ENCODE measurements at regions not wholly inside any gene's neighbourhood (a gene's known extent, or its start where the extent isn't known, plus 50 kb on each side); places are given as distances from the start of the nearest gene placed in this dataset.

- DNase-seq (ENCODE audit: low read depth) = no peak
Observed at GRCh38 chr11:119810478-119811232, 81.7 kb upstream of the NECTIN1 start.

- no peak for DNase-seq (ENCODE audit: low read depth)
Observed at GRCh38 chr11:119809346-119809745, 80.3 kb upstream of the NECTIN1 start.

DNA sequence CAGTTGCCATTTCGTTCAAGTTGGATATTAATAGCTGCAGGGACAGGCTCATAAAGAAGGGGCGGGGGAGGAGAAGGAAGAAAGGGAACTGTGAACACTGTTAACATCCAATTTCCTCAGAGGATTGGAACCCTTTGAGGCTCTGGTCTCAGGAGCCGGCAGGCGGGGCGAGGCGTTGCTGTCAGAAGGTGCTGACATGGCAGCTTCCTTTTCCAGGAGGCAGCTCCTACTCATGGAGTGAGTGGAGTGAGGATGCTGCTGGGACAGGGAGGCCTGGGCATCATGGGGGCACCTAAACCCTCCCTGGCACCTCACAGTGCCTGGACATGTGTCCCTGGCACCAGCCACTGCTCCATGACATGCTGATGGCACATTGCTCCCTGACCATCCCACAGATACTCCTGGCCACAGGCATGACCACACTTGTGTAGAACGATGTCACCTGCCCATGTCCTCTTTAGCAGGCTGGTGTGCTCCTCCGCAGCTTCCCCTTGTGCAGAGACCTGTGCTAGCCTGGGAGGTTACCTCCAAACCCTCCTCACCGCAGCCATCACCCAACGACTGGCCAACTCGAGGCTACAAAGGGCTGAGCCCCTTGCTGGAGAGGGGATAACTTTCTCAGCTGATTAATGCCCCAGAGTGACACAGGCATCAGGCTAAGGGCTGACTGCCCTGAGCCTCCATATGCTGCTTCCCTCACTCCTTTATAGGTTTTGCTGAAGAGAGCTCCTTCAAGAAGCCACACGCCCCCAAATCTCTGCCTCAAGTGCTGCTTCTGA is 79.6 kb upstream of the NECTIN1 start:
- no peak for DNase-seq (ENCODE audit: low read depth)

GRCh38 chr11:119807841-119808240 is 78.8 kb upstream of the NECTIN1 start:
- DNase-seq (ENCODE audit: low read depth) = no peak

DNA sequence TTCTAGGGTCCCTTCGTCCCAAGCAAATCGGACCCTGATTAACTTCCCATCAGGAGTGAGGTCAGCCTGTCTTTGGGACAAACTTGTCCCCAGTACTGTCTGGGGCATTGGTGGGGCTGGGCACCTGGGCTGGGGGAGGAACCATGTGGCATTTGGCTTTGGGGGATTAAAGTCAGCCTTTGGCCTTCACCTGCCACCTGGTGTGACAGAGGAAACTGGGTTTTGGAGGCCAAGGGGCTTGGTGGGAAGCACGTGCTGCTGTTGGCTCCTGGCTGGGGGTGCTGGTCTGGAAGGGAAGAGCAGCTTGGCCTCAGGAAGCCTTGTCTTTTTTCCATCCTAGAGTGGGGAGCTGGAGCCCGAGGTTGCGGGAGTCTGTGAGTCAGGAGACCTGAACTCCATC is 78.4 kb upstream of the NECTIN1 start:
- DNase-seq (ENCODE audit: low read depth) = no peak

- no peak for DNase-seq (ENCODE audit: low read depth)
Observed at GRCh38 chr11:119806064-119806915, 77.3 kb upstream of the NECTIN1 start.

- DNase-seq (ENCODE audit: low read depth) = no peak
Observed at GRCh38 chr11:119805663-119806062, 76.7 kb upstream of the NECTIN1 start.

- no peak for DNase-seq (ENCODE audit: low read depth)
Observed at GRCh38 chr11:119804698-119805097, 75.7 kb upstream of the NECTIN1 start.

DNA sequence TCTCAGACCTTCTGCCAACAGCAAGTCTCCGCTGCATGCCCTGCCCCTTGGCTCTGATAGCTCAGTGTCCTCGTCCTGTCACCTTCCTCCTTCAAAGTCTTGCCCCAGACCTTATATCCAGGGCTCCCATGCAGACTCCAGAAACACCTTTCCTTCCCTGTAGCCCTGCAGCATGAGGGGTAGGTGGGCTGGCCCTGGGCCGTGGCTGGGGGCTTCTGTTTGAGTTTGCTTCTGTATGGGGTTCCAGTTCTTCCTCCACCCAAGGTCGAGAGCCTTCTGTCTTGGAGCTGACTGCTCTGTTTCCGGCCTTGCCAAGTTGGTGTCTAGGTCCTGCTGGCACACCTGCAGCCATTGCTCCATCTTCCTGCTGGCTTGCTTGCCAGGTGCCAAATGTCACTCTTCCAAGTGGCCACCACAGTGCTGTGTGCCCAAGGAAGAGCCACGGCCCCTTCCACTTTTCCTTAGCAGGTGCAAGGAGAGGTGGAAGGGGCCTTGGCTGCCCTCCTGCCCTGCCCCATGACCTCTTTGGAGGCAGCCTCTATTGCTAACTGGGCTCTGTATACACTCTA is 74.8 kb upstream of the NECTIN1 start:
- no peak for DNase-seq (ENCODE audit: low read depth)

GRCh38 chr11:119803139-119803538 is 74.1 kb upstream of the NECTIN1 start:
- DNase-seq (ENCODE audit: low read depth) = no peak

DNA sequence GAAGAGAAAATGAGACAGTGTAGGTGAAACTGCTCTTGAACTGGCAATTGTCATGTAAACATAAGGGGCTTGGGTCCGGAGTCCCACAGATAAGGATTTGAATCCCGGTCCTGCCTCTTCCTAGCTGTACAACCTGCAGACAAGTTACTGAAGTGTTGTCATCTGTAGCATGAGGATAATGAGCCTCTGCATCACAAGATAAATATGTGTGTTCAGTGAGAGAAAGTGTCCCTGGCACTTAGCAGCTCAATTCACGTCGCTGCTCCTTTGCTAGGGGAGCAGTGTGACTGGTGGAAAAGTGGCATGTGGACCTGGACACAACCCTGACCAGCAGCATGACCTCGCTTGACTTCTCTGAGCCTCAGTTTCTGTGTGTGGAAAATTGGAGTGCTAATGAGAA is 73.7 kb upstream of the NECTIN1 start:
- DNase-seq (ENCODE audit: low read depth) = no peak

- DNase-seq (ENCODE audit: low read depth) = no peak
Observed at GRCh38 chr11:119800619-119801018, 71.6 kb upstream of the NECTIN1 start.

GRCh38 chr11:119800171-119800570 is 71.2 kb upstream of the NECTIN1 start:
- DNase-seq (ENCODE audit: low read depth) = no peak

GRCh38 chr11:119798656-119799055 is 69.7 kb upstream of the NECTIN1 start:
- DNase-seq (ENCODE audit: low read depth) = no peak

- DNase-seq (ENCODE audit: low read depth) = no peak
Observed at GRCh38 chr11:119797736-119798135, 68.7 kb upstream of the NECTIN1 start.

- no peak for DNase-seq (ENCODE audit: low read depth)
Observed at GRCh38 chr11:119797123-119797611, 68.2 kb upstream of the NECTIN1 start.

DNA sequence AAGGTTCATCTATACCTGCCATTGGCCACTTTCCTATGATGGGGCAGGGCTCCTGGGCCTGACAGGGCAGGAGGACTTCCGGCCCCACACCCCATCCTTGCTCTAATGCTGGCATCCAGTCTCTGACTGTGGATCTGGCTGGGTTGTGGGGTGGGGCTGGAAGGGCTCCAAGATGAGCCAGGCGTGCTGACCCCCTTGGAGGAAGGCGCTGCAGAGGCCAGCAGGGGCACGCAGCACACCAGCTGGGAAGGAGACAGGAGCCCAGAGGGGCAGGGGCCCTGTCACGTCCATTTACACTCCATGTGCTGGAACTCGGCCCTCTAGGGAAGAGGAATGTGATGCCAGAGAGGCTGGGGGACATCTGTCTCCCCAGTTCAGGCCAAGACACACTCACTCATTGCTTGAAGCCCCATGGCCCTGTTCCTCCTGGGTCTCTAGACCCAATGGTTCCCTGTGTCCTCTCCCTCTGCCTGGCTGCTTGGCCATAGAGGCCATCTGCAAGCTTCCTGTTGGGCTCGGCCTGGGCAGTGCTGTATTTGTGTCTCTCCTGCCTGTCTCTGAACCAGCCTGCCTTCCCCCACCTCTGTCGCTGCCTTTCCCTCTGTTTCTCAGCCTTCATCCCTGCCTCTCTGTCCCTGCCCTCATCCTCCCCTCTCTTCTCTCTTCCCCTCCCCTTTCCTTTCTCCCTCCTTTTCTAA is 67.5 kb upstream of the NECTIN1 start:
- DNase-seq (ENCODE audit: low read depth) = no peak

GRCh38 chr11:119795690-119796089 is 66.7 kb upstream of the NECTIN1 start:
- no peak for DNase-seq (ENCODE audit: low read depth)

GRCh38 chr11:119795231-119795630 is 66.2 kb upstream of the NECTIN1 start:
- no peak for DNase-seq (ENCODE audit: low read depth)

DNA sequence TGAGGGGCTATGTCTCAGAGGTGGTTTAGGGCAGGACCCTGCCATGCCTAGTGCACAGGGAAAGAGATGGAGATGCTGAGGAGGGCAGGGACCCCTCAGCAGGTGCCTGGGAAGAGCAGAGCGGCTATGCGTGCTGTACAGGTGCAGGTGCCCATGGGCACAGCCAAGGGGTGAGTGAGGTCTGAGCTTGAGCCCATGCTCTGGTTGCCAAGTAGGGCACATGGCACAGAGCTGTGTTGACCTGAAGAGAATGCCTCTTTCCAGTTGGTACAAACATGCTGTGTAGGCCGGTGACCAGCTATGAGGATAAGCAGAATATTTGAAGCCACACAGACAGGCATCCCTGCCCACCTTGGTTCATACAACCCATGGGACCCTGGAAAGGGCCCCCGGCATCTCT is 65.8 kb upstream of the NECTIN1 start:
- DNase-seq (ENCODE audit: low read depth) = no peak

DNA sequence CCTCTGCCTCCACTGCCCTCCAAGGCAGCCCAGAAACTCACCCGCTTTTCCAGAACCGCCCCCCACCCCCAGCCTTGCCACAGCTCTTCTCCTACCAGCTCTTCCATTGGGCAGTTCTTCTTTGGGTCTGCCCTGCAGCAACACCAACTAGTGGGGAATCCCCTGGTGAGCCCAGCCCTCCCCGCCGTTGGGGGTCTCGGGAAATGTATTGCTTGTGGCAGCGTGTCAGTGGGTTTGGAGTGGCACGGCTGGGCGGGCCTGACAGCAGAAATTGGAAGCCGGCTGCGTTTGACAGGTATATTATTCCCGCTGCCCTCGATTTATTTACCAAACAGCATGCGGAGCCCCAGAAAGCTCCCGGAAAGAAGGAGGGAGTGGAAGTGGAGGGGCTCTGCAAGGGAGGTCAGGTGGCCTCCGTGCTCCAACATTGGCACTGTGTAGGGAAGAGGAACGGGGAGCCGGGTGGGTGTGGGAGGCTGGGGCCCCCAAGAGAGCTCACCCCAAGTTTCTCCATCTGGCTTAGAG is 65.2 kb upstream of the NECTIN1 start:
- no peak for DNase-seq (ENCODE audit: low read depth)

All from fibroblast of gingiva (primary cell).